Activated B cell treated with CpG ODN at 0.5 μM for 24 hours (primary cell): ENCODE measurements at regions not wholly inside any gene's neighbourhood (a gene's known extent, or its start where the extent isn't known, plus 50 kb on each side); places are given as distances from the start of the nearest gene placed in this dataset.

Source experiments
- ATAC-seq: fragments of 200-7000 bp; cut with Tn5 transposase; one replicate; pipeline ENCODE4 v1.10.0; 2021; ENCODE audit warnings: low read depth, mild to moderate bottlenecking, moderate library complexity
- CTCF ChIA-PET: fragments of 350-600 bp; sonication (Branson Sonifier 250); formaldehyde crosslinking; loops from one replicate; lab custom pipeline; 2021; ENCODE audit warnings: antibody characterized with exemption; lab: Charles Lee
- POLR2A ChIA-PET: fragments of 350-600 bp; sonication (Branson Sonifier 250); formaldehyde crosslinking; loops from one replicate; lab custom pipeline; 2021; ENCODE audit warnings: antibody characterized with exemption; lab: Charles Lee
- DNase-seq: peaks from one replicate; pipeline ENCODE4 v3.0.0; 2022
- H3K27ac Mint-ChIP-seq: one replicate; pipeline ENCODE4 v1.8.0; 2020; ENCODE audit warnings: mixed read lengths
- H3K27me3 Mint-ChIP-seq: one replicate; pipeline ENCODE4 v1.8.0; 2021; ENCODE audit warnings: mixed read lengths
- H3K36me3 Mint-ChIP-seq: one replicate; pipeline ENCODE4 v1.8.0; 2021; ENCODE audit warnings: low read depth, mixed read lengths
- H3K4me1 Mint-ChIP-seq: one replicate; pipeline ENCODE4 v1.8.0; 2021; ENCODE audit warnings: mixed read lengths
- H3K4me3 Mint-ChIP-seq: one replicate; pipeline ENCODE4 v1.8.0; 2020; ENCODE audit warnings: mild to moderate bottlenecking, mixed read lengths
- H3K9me3 Mint-ChIP-seq: one replicate; pipeline ENCODE4 v1.8.0; 2020; ENCODE audit warnings: mixed read lengths
- intact Hi-C: fragments of 100-400 bp; cut with micrococcal nuclease; formaldehyde crosslinking; loops from one replicate; pipeline ENCODE4 v1.15.1; 2024
- TF ChIP-seq, protein P1 (sequence below): fragments of 200-600 bp; IDR thresholded peaks from one replicate; pipeline ENCODE4 v1.8.0; 2022; ENCODE audit warnings: antibody characterized with exemption, mild to moderate bottlenecking

GRCh38 chr11:8838248-8838647, 72.7 kb upstream of the AKIP1 start:
- Mint-ChIP-seq H3K36me3 (no peaks in the 10 kb centered on the region), H3K27ac (no peak overlapping the region), H3K4me1 (peaks cover 6% of the 10 kb centered on the region), H3K27me3 (no peaks in the 10 kb centered on the region), H3K4me3 (no peak overlapping the region), H3K9me3 (no peaks in the 10 kb centered on the region)
- DNase-seq (no peak), ATAC-seq (no peak)
- intact Hi-C loops: no loop called here
- CTCF ChIA-PET: no interaction called here
- POLR2A ChIA-PET: no interaction called here
- TF ChIP-seq, protein P1, sequence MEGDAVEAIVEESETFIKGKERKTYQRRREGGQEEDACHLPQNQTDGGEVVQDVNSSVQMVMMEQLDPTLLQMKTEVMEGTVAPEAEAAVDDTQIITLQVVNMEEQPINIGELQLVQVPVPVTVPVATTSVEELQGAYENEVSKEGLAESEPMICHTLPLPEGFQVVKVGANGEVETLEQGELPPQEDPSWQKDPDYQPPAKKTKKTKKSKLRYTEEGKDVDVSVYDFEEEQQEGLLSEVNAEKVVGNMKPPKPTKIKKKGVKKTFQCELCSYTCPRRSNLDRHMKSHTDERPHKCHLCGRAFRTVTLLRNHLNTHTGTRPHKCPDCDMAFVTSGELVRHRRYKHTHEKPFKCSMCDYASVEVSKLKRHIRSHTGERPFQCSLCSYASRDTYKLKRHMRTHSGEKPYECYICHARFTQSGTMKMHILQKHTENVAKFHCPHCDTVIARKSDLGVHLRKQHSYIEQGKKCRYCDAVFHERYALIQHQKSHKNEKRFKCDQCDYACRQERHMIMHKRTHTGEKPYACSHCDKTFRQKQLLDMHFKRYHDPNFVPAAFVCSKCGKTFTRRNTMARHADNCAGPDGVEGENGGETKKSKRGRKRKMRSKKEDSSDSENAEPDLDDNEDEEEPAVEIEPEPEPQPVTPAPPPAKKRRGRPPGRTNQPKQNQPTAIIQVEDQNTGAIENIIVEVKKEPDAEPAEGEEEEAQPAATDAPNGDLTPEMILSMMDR: no peak

- TF ChIP-seq, protein P1: no peak
- H3K4me1 Mint-ChIP-seq: no peaks in the 10 kb centered on the region
- H3K36me3 Mint-ChIP-seq: no peaks in the 10 kb centered on the region
- H3K27ac Mint-ChIP-seq: no peak overlapping the region
- no peak overlapping the region for H3K4me3 Mint-ChIP-seq
- H3K9me3 Mint-ChIP-seq: no peaks in the 10 kb centered on the region
- CTCF ChIA-PET: no interaction called here
- H3K27me3 Mint-ChIP-seq: no peaks in the 10 kb centered on the region
- DNase-seq: no peak
- POLR2A ChIA-PET: no interaction called here
- ATAC-seq: no peak
- intact Hi-C loops: no loop called here
Observed at GRCh38 chr11:8839306-8839956, 71.6 kb upstream of the AKIP1 start.

DNA sequence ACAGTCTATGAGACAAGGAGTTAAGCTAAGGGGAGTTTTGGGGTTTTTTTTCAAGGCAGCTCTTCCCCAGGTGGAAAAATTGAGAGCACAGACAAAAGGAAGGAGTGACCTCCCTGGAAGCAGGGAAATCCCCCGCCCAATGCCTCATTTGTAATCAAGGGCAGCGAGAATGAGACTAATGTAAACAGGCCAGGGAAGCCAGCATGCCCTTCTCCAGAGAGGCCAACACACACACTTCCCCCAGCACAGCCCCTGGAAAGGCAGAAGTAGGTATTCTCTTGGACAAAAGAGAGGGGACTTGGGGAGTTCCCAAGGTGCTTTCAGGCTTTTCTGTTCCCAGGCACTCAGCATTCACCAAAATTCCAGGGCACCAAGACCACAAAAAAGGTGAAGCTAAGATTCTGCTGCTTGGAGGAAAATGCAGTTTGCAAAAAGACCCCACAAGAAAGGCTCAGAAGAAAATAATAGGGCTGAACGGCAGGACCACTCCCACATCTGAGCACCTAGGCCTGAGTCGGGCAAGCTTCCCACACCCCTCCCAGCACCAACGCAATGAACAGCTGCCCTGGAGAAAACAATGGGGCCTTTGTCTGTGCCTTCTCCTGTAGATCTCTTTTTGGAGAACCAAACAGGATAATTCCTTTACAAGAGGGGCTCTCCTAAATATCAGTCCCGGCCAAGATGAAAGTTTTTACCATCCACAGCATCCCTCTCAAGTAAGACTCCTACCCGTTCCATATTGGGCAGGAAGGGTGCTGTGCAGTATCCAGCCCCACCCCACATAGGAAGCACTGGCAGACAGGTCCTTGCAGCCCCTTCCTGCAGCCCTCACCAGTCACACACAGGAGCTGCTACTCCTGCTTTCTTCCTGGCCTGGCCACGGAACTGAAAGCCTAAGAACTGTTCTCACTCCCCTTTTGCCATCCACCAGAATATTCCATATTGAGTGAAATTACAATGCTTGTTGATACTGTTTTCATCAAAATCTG, 70.7 kb upstream of the AKIP1 start:
- no peak overlapping the region for H3K4me3 Mint-ChIP-seq
- intact Hi-C loops: no loop called here
- ATAC-seq: no peak
- TF ChIP-seq, protein P1: no peak
- H3K4me1 Mint-ChIP-seq: no peaks in the 10 kb centered on the region
- no peaks in the 10 kb centered on the region for H3K36me3 Mint-ChIP-seq
- H3K27ac Mint-ChIP-seq: no peak overlapping the region
- ChIA-PET CTCF (interaction anchor here (0.6 kb wide), 1 partner anchor 27 kb away, joined by 3 read pairs; no protein-coding TSS in a partner anchor), POLR2A (interaction anchor here (0.6 kb wide), 1 partner anchor 16 kb away, joined by 4 read pairs; no protein-coding TSS in a partner anchor)
- DNase-seq: no peak
- H3K9me3 Mint-ChIP-seq: no peaks in the 10 kb centered on the region
- no peaks in the 10 kb centered on the region for H3K27me3 Mint-ChIP-seq

DNA sequence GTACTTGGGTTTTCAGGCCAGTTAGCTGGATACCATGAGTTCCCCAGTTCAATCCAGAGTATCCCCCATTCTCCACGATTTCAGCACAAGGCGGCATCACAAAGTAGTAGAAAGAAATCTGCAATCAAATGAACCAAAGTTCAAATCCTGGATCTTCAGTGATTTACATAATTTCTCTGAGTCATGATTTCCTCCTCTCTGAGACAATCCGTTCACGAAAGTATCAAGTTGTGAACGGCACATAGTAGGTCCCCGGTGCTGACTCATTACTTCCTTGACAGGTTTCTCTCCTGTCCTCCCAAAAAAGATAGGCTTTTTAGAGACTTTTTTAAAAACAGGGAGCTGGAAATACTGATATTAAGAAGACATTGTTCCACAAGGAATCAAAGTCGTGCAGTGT, 69.1 kb upstream of the AKIP1 start:
- intact Hi-C loops: no loop called here
- POLR2A ChIA-PET: no interaction called here
- TF ChIP-seq, protein P1: no peak
- no peak for DNase-seq
- CTCF ChIA-PET: no interaction called here
- H3K27ac Mint-ChIP-seq: no peak overlapping the region
- H3K27me3 Mint-ChIP-seq: peaks cover under 1% of the 10 kb centered on the region
- no peaks in the 10 kb centered on the region for H3K9me3 Mint-ChIP-seq
- H3K4me1 Mint-ChIP-seq: no peaks in the 10 kb centered on the region
- ATAC-seq: no peak
- H3K36me3 Mint-ChIP-seq: no peaks in the 10 kb centered on the region
- no peak overlapping the region for H3K4me3 Mint-ChIP-seq

DNA sequence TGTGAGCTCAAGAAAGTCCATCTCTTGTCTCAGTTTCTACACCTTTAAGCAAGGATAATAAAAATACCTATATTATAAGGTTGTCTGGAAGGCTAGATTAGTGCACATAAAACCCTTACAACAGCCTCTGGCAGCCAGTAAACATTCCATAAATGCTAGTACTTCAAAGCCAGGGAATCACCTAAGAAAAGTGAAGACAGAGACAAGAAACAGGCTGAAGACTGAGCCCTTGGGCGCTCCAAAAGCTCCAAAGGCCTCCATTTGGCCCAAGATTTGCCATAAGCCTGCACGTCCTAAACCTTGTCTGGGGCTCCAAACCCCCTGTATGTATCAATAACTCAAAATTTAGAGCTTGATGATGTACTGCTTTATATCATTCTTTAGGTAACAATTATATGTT, 52.2 kb upstream of the AKIP1 start:
- no peak for DNase-seq
- no peaks in the 10 kb centered on the region for H3K9me3 Mint-ChIP-seq
- no peaks in the 10 kb centered on the region for H3K36me3 Mint-ChIP-seq
- no peaks in the 10 kb centered on the region for H3K4me1 Mint-ChIP-seq
- TF ChIP-seq, protein P1: no peak
- no peak overlapping the region for H3K27ac Mint-ChIP-seq
- intact Hi-C loops: no loop called here
- ATAC-seq: no peak
- H3K4me3 Mint-ChIP-seq: no peak overlapping the region
- POLR2A ChIA-PET: no interaction called here
- CTCF ChIA-PET: no interaction called here
- peaks cover 21% of the 10 kb centered on the region for H3K27me3 Mint-ChIP-seq
